Trophoblast cell (in vitro differentiated cells and primary cell): ENCODE measurements at regions not wholly inside any gene's neighbourhood (a gene's known extent, or its start where the extent isn't known, plus 50 kb on each side); places are given as distances from the start of the nearest gene placed in this dataset.

ENCODE experiments used
- DNase-seq, 2 donors: peaks; one replicate each; pipeline ENCODE4 v3.0.0-alpha.2; 2016
- H2AFZ ChIP-seq: 2 replicates; pipeline ENCODE4 v1.6.1; 2013; ENCODE audit warnings: low read length, moderate library complexity, mild to moderate bottlenecking; ENCODE audit not compliant: insufficient read depth, poor library complexity
- H2AK5ac ChIP-seq: 2 replicates; pipeline ENCODE4 v1.6.1; 2013; ENCODE audit warnings: mild to moderate bottlenecking, low read length
- H2BK120ac ChIP-seq: 2 replicates; pipeline ENCODE4 v1.6.1; 2013; ENCODE audit warnings: low read length, mild to moderate bottlenecking, moderate library complexity; ENCODE audit not compliant: insufficient read depth, poor library complexity
- H2BK12ac ChIP-seq: 2 replicates; pipeline ENCODE4 v1.6.1; 2013; ENCODE audit warnings: mild to moderate bottlenecking, low read length, moderate library complexity
- H2BK5ac ChIP-seq: 2 replicates; pipeline ENCODE4 v1.6.1; 2013; ENCODE audit warnings: low read length, low read depth, moderate library complexity, mild to moderate bottlenecking; ENCODE audit not compliant: poor library complexity
- H3K14ac ChIP-seq: 2 replicates; pipeline ENCODE4 v1.6.1; 2013; ENCODE audit warnings: mild to moderate bottlenecking, low read length
- H3K18ac ChIP-seq: 2 replicates; pipeline ENCODE4 v1.6.1; 2013; ENCODE audit warnings: mild to moderate bottlenecking, low read length
- H3K23ac ChIP-seq: 2 replicates; pipeline ENCODE4 v1.6.1; 2013; ENCODE audit warnings: low read length
- H3K27ac ChIP-seq: 2 replicates; pipeline ENCODE4 v1.5.1; 2013; ENCODE audit warnings: low read depth, mild to moderate bottlenecking, inconsistent platforms, low read length, moderate library complexity
- H3K27me3 ChIP-seq: 2 replicates; pipeline ENCODE4 v1.6.1; 2013; ENCODE audit warnings: inconsistent platforms, mild to moderate bottlenecking, low read length, moderate library complexity; ENCODE audit not compliant: insufficient read depth
- H3K36me3 ChIP-seq, 2 experiments: 1 replicate in 1 of 2; 2 replicates in 1 of 2; pipeline ENCODE4 v1.6.1; 2013; ENCODE audit warnings: low read length in 2 of 2, mild to moderate bottlenecking in 2 of 2, moderate library complexity in 1 of 2; ENCODE audit not compliant: insufficient read depth in 2 of 2, control insufficient read depth in 1 of 2
- H3K4ac ChIP-seq: 2 replicates; pipeline ENCODE4 v1.6.1; 2013; ENCODE audit warnings: low read depth, mild to moderate bottlenecking, low read length, moderate library complexity
- H3K4me1 ChIP-seq, 2 experiments: 1 replicate in 1 of 2; 2 replicates in 1 of 2; pipeline ENCODE4 v1.6.1; 2013; ENCODE audit warnings: low read length in 2 of 2, mild to moderate bottlenecking in 2 of 2, moderate library complexity in 1 of 2; ENCODE audit not compliant: insufficient read depth in 2 of 2, control insufficient read depth in 1 of 2
- H3K4me2 ChIP-seq: 2 replicates; pipeline ENCODE4 v1.6.1; 2013; ENCODE audit warnings: inconsistent platforms, mild to moderate bottlenecking, low read length, moderate library complexity
- H3K4me3 ChIP-seq: 2 replicates; pipeline ENCODE4 v1.5.1; 2013; ENCODE audit warnings: mild to moderate bottlenecking, low read depth, low read length, inconsistent platforms
- H3K79me1 ChIP-seq: one replicate; pipeline ENCODE4 v1.6.1; 2013; ENCODE audit warnings: low read length
- H3K79me2 ChIP-seq: 2 replicates; pipeline ENCODE4 v1.6.1; 2013; ENCODE audit warnings: low read length, mild to moderate bottlenecking; ENCODE audit not compliant: control insufficient read depth, insufficient read depth, poor library complexity
- H3K9ac ChIP-seq: 2 replicates; pipeline ENCODE4 v1.6.1; 2013; ENCODE audit warnings: mild to moderate bottlenecking, low read length
- H3K9me3 ChIP-seq: 2 replicates; pipeline ENCODE4 v1.6.1; 2013; ENCODE audit warnings: low read depth, mild to moderate bottlenecking, control low read depth, inconsistent platforms, low read length; ENCODE audit not compliant: insufficient read depth
- H4K12ac ChIP-seq: 2 replicates; pipeline ENCODE4 v1.6.1; 2013; ENCODE audit warnings: low read depth, mild to moderate bottlenecking, low read length, moderate library complexity
- H4K8ac ChIP-seq: 2 replicates; pipeline ENCODE4 v1.6.1; 2013; ENCODE audit warnings: low read depth, mild to moderate bottlenecking, low read length, moderate library complexity
- H4K91ac ChIP-seq: one replicate; pipeline ENCODE4 v1.6.1; 2013; ENCODE audit warnings: low read depth, mild to moderate bottlenecking, low read length, moderate library complexity
- WGBS: extraction: QIAGEN DNeasy Blood & Tissue Kit; methylation state at CpG from one replicate; pipeline ENCODE4 v1.1.7; 2013; ENCODE audit warnings: missing lambda C conversion rate; ENCODE audit not compliant: insufficient read length, insufficient coverage; ENCODE audit errors: extremely low coverage; 5-methylcytosine and 5-hydroxymethylcytosine counted together

- no peak overlapping the region for H2BK120ac ChIP-seq
- H3K9ac ChIP-seq = no peak overlapping the region
- no peaks in the 10 kb centered on the region for H3K27me3 ChIP-seq
- no peak overlapping the region for H2AK5ac ChIP-seq
- H3K9me3 ChIP-seq = no peaks in the 10 kb centered on the region
- no peak overlapping the region for H3K18ac ChIP-seq
- DNase-seq = no peak
- no peak overlapping the region for H2BK5ac ChIP-seq
- H3K4ac ChIP-seq = no peak overlapping the region
- H3K79me2 ChIP-seq = no peaks in the 10 kb centered on the region
- no peak overlapping the region for H3K23ac ChIP-seq
- H3K79me1 ChIP-seq = no peaks in the 10 kb centered on the region
- no peak overlapping the region for H3K4me2 ChIP-seq
- H3K4me1 ChIP-seq = no peaks in the 10 kb centered on the region
- H3K36me3 ChIP-seq = no peaks in the 10 kb centered on the region
- no peak overlapping the region for H3K14ac ChIP-seq
- WGBS = no CpG with 5 or more reads among the region's 1 CpG
- no peak overlapping the region for H3K4me3 ChIP-seq
- H4K12ac ChIP-seq = no peak overlapping the region
- no peak overlapping the region for H2AFZ ChIP-seq
- H3K27ac ChIP-seq = no peak overlapping the region
- H4K91ac ChIP-seq = no peak overlapping the region
- no peak overlapping the region for H2BK12ac ChIP-seq
- no peak overlapping the region for H4K8ac ChIP-seq
Measured at GRCh38 chr9:73714294-73714693, 562.6 kb downstream of the ANXA1 start.

- no peaks in the 10 kb centered on the region for H3K36me3 ChIP-seq
- no peaks in the 10 kb centered on the region for H3K27me3 ChIP-seq
- no peaks in the 10 kb centered on the region for H3K9me3 ChIP-seq
- no peak overlapping the region for H3K9ac ChIP-seq
- no peaks in the 10 kb centered on the region for H3K79me2 ChIP-seq
- H3K27ac ChIP-seq = no peak overlapping the region
- H2BK12ac ChIP-seq = no peak overlapping the region
- H3K4me3 ChIP-seq = no peak overlapping the region
- H2BK5ac ChIP-seq = no peak overlapping the region
- H3K79me1 ChIP-seq = no peaks in the 10 kb centered on the region
- H2AFZ ChIP-seq = no peak overlapping the region
- H4K91ac ChIP-seq = no peak overlapping the region
- no peak overlapping the region for H3K23ac ChIP-seq
- H2AK5ac ChIP-seq = no peak overlapping the region
- H3K4me2 ChIP-seq = no peak overlapping the region
- H3K14ac ChIP-seq = no peak overlapping the region
- WGBS = no CpG with 5 or more reads among the region's 3 CpGs
- H4K8ac ChIP-seq = no peak overlapping the region
- H4K12ac ChIP-seq = no peak overlapping the region
- H3K4ac ChIP-seq = no peak overlapping the region
- no peak overlapping the region for H3K18ac ChIP-seq
- DNase-seq = no peak
- no peak overlapping the region for H2BK120ac ChIP-seq
- H3K4me1 ChIP-seq = no peaks in the 10 kb centered on the region
Measured at GRCh38 chr9:73715591-73715990, 563.9 kb downstream of the ANXA1 start.

GRCh38 chr9:73719660-73720059 is 568.0 kb downstream of the ANXA1 start:
- Histone ChIP-seq H3K4me1 (no peaks in the 10 kb centered on the region), H3K4me3 (no peak overlapping the region), H3K9ac (no peak overlapping the region), H2BK120ac (no peak overlapping the region), H3K4ac (no peak overlapping the region), H2AFZ (no peak overlapping the region), H3K79me1 (no peaks in the 10 kb centered on the region), H3K36me3 (no peaks in the 10 kb centered on the region), H2BK12ac (no peak overlapping the region), H3K79me2 (no peaks in the 10 kb centered on the region), H3K18ac (no peak overlapping the region), H4K12ac (no peak overlapping the region), H2BK5ac (no peak overlapping the region), H4K91ac (no peak overlapping the region), H2AK5ac (no peak overlapping the region), H3K23ac (no peak overlapping the region), H3K14ac (no peak overlapping the region), H3K4me2 (no peak overlapping the region), H3K27ac (no peak overlapping the region), H3K9me3 (no peaks in the 10 kb centered on the region), H3K27me3 (no peaks in the 10 kb centered on the region), H4K8ac (no peak overlapping the region)
- no CpG with 5 or more reads among the region's 1 CpG for WGBS
- no peak for DNase-seq

GRCh38 chr9:73720601-73721000 is 568.9 kb downstream of the ANXA1 start:
- WGBS = no CpG with 5 or more reads among the region's 4 CpGs
- H3K18ac ChIP-seq = no peak overlapping the region
- no peak overlapping the region for H3K4me3 ChIP-seq
- no peak overlapping the region for H3K14ac ChIP-seq
- no peak for DNase-seq
- no peak overlapping the region for H2AK5ac ChIP-seq
- H3K4me2 ChIP-seq = no peak overlapping the region
- H3K79me2 ChIP-seq = no peaks in the 10 kb centered on the region
- H2BK5ac ChIP-seq = no peak overlapping the region
- no peaks in the 10 kb centered on the region for H3K79me1 ChIP-seq
- no peak overlapping the region for H3K9ac ChIP-seq
- no peak overlapping the region for H2BK120ac ChIP-seq
- H3K4me1 ChIP-seq = no peaks in the 10 kb centered on the region
- no peak overlapping the region for H2AFZ ChIP-seq
- no peak overlapping the region for H3K27ac ChIP-seq
- no peak overlapping the region for H3K4ac ChIP-seq
- no peak overlapping the region for H4K8ac ChIP-seq
- H4K12ac ChIP-seq = no peak overlapping the region
- H3K36me3 ChIP-seq = no peaks in the 10 kb centered on the region
- no peaks in the 10 kb centered on the region for H3K27me3 ChIP-seq
- no peak overlapping the region for H2BK12ac ChIP-seq
- no peaks in the 10 kb centered on the region for H3K9me3 ChIP-seq
- no peak overlapping the region for H3K23ac ChIP-seq
- H4K91ac ChIP-seq = no peak overlapping the region
